Hepatocyte (in vitro differentiated cells): ENCODE measurements at regions not wholly inside any gene's neighbourhood (a gene's known extent, or its start where the extent isn't known, plus 50 kb on each side); places are given as distances from the start of the nearest gene placed in this dataset.

Experiments used
- DNase-seq: peaks from one replicate; pipeline ENCODE4 v3.0.0-alpha.2; 2016; ENCODE audit warnings: low spot score
- H2AFZ ChIP-seq: fragments of 200-600 bp; sonication (generic); 2 replicates; pipeline ENCODE4 v1.6.0; 2016; ENCODE audit warnings: antibody characterized with exemption, mild to moderate bottlenecking
- H3K27ac ChIP-seq: fragments of 200-600 bp; sonication (generic); 2 replicates; pipeline ENCODE4 v1.5.1; 2016; ENCODE audit warnings: mild to moderate bottlenecking
- H3K27me3 ChIP-seq: fragments of 200-600 bp; sonication (generic); 2 replicates; pipeline ENCODE4 v1.6.1; 2016
- H3K36me3 ChIP-seq: fragments of 200-600 bp; sonication (generic); replicated peaks from 2 replicates; pipeline ENCODE4 v1.5.1; 2016; ENCODE audit warnings: low read depth; ENCODE audit not compliant: insufficient read depth
- H3K4me1 ChIP-seq: fragments of 200-600 bp; sonication (generic); 2 replicates; pipeline ENCODE4 v1.5.1; 2016; ENCODE audit warnings: mild to moderate bottlenecking, moderate library complexity; ENCODE audit not compliant: insufficient read depth
- H3K4me2 ChIP-seq: fragments of 200-600 bp; sonication (generic); 2 replicates; pipeline ENCODE4 v1.6.0; 2016
- H3K4me3 ChIP-seq: fragments of 200-600 bp; sonication (generic); 2 replicates; pipeline ENCODE4 v1.5.1; 2016; ENCODE audit warnings: mild to moderate bottlenecking
- H3K79me2 ChIP-seq: fragments of 200-600 bp; sonication (generic); 2 replicates; pipeline ENCODE4 v1.6.0; 2017; ENCODE audit warnings: mild to moderate bottlenecking
- H3K9me2 ChIP-seq: fragments of 200-600 bp; sonication (generic); replicated peaks from 2 replicates; pipeline ENCODE4 v1.6.0; 2017; ENCODE audit warnings: mild to moderate bottlenecking; ENCODE audit not compliant: insufficient read depth
- H3K9me3 ChIP-seq: fragments of 200-600 bp; sonication (generic); 2 replicates; pipeline ENCODE4 v1.5.1; 2016; ENCODE audit warnings: low read depth, mild to moderate bottlenecking
- H4K20me1 ChIP-seq: fragments of 200-600 bp; sonication (generic); 2 replicates; pipeline ENCODE4 v1.6.0; 2016; ENCODE audit warnings: mild to moderate bottlenecking; ENCODE audit not compliant: insufficient read depth, poor library complexity, severe bottlenecking
- CTCF ChIP-seq: fragments of 200-600 bp; sonication (generic); IDR thresholded peaks from 2 replicates; pipeline ENCODE4 v1.5.1; 2016; ENCODE audit warnings: antibody characterized with exemption, mild to moderate bottlenecking; ENCODE audit not compliant: poor library complexity
- EZH2 ChIP-seq: fragments of 200-600 bp; sonication (generic); IDR thresholded peaks from 2 replicates; pipeline ENCODE4 v1.6.1; 2016; ENCODE audit warnings: antibody characterized with exemption, mild to moderate bottlenecking, borderline replicate concordance
- EZH2phosphoT487 ChIP-seq: fragments of 200-600 bp; sonication (generic); IDR thresholded peaks from one replicate; pipeline ENCODE4 v1.6.1; 2018; ENCODE audit warnings: antibody characterized with exemption, mild to moderate bottlenecking, low read depth, moderate library complexity; ENCODE audit not compliant: unreplicated experiment, severe bottlenecking
- WGBS: methylation state at CpG from one replicate; pipeline ENCODE4 v1.1.6; 2016; ENCODE audit warnings: low lambda C conversion rate; ENCODE audit errors: missing lambda C conversion rate; 5-methylcytosine and 5-hydroxymethylcytosine counted together

GRCh38 chr1:242735323-242735722 is 210.8 kb upstream of the PLD5 start:
- no peaks in the 10 kb centered on the region for H3K79me2 ChIP-seq
- DNase-seq, result no peak
- TF ChIP-seq CTCF (no peak), EZH2 (no peak), EZH2phosphoT487 (no peak)

GRCh38 chr1:242731446-242731845 is 206.9 kb upstream of the PLD5 start:
- Histone ChIP-seq H3K9me3 (no peaks in the 10 kb centered on the region), H3K9me2 (no peaks in the 10 kb centered on the region), H2AFZ (no peak overlapping the region), H3K27ac (no peak overlapping the region), H3K36me3 (no peaks in the 10 kb centered on the region), H3K79me2 (no peaks in the 10 kb centered on the region), H4K20me1 (no peaks in the 10 kb centered on the region), H3K27me3 (no peaks in the 10 kb centered on the region), H3K4me1 (no peaks in the 10 kb centered on the region), H3K4me2 (no peak overlapping the region), H3K4me3 (no peak overlapping the region)
- TF ChIP-seq EZH2, result no peak
- no peak for TF ChIP-seq CTCF
- no peak for TF ChIP-seq EZH2phosphoT487
- DNase-seq, result no peak

More at GRCh38 chr1:242735323-242735722, 210.8 kb upstream of the PLD5 start:
- Histone ChIP-seq H3K36me3 (no peaks in the 10 kb centered on the region), H3K4me3 (no peak overlapping the region), H3K4me1 (no peaks in the 10 kb centered on the region), H4K20me1 (no peaks in the 10 kb centered on the region), H2AFZ (no peak overlapping the region), H3K9me3 (no peaks in the 10 kb centered on the region), H3K27me3 (no peaks in the 10 kb centered on the region), H3K9me2 (no peaks in the 10 kb centered on the region), H3K4me2 (no peak overlapping the region), H3K27ac (no peak overlapping the region)

GRCh38 chr1:242728696-242729095 is 204.2 kb upstream of the PLD5 start:
- no peak for DNase-seq
- no peaks in the 10 kb centered on the region for H3K9me2 ChIP-seq
- H3K27ac ChIP-seq, result no peak overlapping the region
- no peak overlapping the region for H2AFZ ChIP-seq
- H3K36me3 ChIP-seq, result no peaks in the 10 kb centered on the region
- no peak for TF ChIP-seq EZH2
- TF ChIP-seq EZH2phosphoT487, result no peak
- TF ChIP-seq CTCF, result no peak
- H4K20me1 ChIP-seq, result no peaks in the 10 kb centered on the region
- H3K9me3 ChIP-seq, result no peaks in the 10 kb centered on the region
- no peaks in the 10 kb centered on the region for H3K4me1 ChIP-seq
- no peak overlapping the region for H3K4me2 ChIP-seq
- no peaks in the 10 kb centered on the region for H3K27me3 ChIP-seq
- H3K79me2 ChIP-seq, result no peaks in the 10 kb centered on the region
- WGBS, result 87% methylated on average over 4 of the region's 4 CpGs
- H3K4me3 ChIP-seq, result no peak overlapping the region

- Histone ChIP-seq H4K20me1 (no peaks in the 10 kb centered on the region), H3K79me2 (no peaks in the 10 kb centered on the region), H3K27me3 (no peaks in the 10 kb centered on the region), H3K9me3 (no peaks in the 10 kb centered on the region), H3K4me3 (no peak overlapping the region), H3K4me2 (no peak overlapping the region), H3K9me2 (no peaks in the 10 kb centered on the region), H3K4me1 (no peaks in the 10 kb centered on the region), H2AFZ (no peak overlapping the region), H3K27ac (no peak overlapping the region), H3K36me3 (no peaks in the 10 kb centered on the region)
- TF ChIP-seq CTCF, result no peak
- TF ChIP-seq EZH2phosphoT487, result no peak
- TF ChIP-seq EZH2, result no peak
- 87% methylated on average over 9 of the region's 9 CpGs for WGBS
- no peak for DNase-seq
Observed at GRCh38 chr1:242723044-242723716, 198.7 kb upstream of the PLD5 start.
